Astrocyte (in vitro differentiated cells and primary cell): ENCODE measurements at regions not wholly inside any gene's neighbourhood (a gene's known extent, or its start where the extent isn't known, plus 50 kb on each side); places are given as distances from the start of the nearest gene placed in this dataset.

ENCODE experiments used
- CTCF ChIP-seq: IDR thresholded peaks from 2 replicates; pipeline ENCODE4 v1.5.1; 2011; ENCODE audit warnings: low read depth, mild to moderate bottlenecking, inconsistent platforms, low read length, moderate library complexity; ENCODE audit not compliant: insufficient read depth
- EZH2 ChIP-seq: IDR thresholded peaks from 2 replicates; pipeline ENCODE4 v1.6.1; 2012; ENCODE audit warnings: mild to moderate bottlenecking, low read length, inconsistent platforms; ENCODE audit not compliant: insufficient read depth

GRCh38 chr2:83944191-83944590 is 514.9 kb downstream of the SUCLG1 start:
- no peak for TF ChIP-seq CTCF
- TF ChIP-seq EZH2 = no peak
